Esophagus muscularis mucosa (tissue), 4 donors: ENCODE measurements at regions not wholly inside any gene's neighbourhood (a gene's known extent, or its start where the extent isn't known, plus 50 kb on each side); places are given as distances from the start of the nearest gene placed in this dataset.

Experiments
- DNase-seq: peaks from one replicate; pipeline ENCODE4 v3.0.0-alpha.2; 2017; ENCODE audit errors: extremely low spot score
- H3K27ac ChIP-seq, 4 donors: fragments of 200-600 bp; sonication (generic); replicated peaks in 1 of 4; 1 replicate in 3 of 4; 2 replicates in 1 of 4; pipeline ENCODE4 v1.5.1; 2016 to 2019; ENCODE audit warnings: mild to moderate bottlenecking in 1 of 4
- H3K27me3 ChIP-seq, 4 donors: fragments of 200-600 bp; sonication (generic); one replicate each; pipeline versions ENCODE4 v1.5.1 to v1.6.0; 2016 to 2019
- H3K36me3 ChIP-seq, 4 donors: fragments of 200-600 bp; sonication (generic); one replicate each; pipeline ENCODE4 v1.5.1; 2016 to 2019
- H3K4me1 ChIP-seq, 4 donors: fragments of 200-600 bp; sonication (generic); one replicate each; pipeline ENCODE4 v1.5.1; 2016 to 2019
- H3K4me3 ChIP-seq, 4 donors: fragments of 200-600 bp; sonication (generic); 1 replicate in 2 of 4; 2 replicates in 2 of 4; pipeline ENCODE4 v1.5.1; 2016 to 2019; ENCODE audit warnings: mild to moderate bottlenecking in 4 of 4, moderate library complexity in 1 of 4
- H3K9me3 ChIP-seq, 4 donors: fragments of 200-600 bp; sonication (generic); 1 replicate in 3 of 4; 2 replicates in 1 of 4; pipeline ENCODE4 v1.5.1; 2016 to 2019
- EP300 ChIP-seq: sonication (generic); formaldehyde crosslinking; IDR thresholded peaks from one replicate; pipeline ENCODE4 v1.6.1; 2017; ENCODE audit warnings: antibody characterized with exemption
- POLR2A ChIP-seq: fragments of 450-650 bp; IDR thresholded peaks from one replicate; pipeline ENCODE4 v1.6.1; 2017; ENCODE audit warnings: antibody characterized with exemption, moderate library complexity, mild to moderate bottlenecking, low read depth
- POLR2AphosphoS5 ChIP-seq, 2 donors: sonication (generic); formaldehyde crosslinking; IDR thresholded peaks; one replicate each; pipeline ENCODE4 v1.6.1; 2017; ENCODE audit warnings: antibody characterized with exemption in 2 of 2
- WGBS: methylation state at CpG from one replicate; pipeline ENCODE4 v1.1.5; 2018; 5-methylcytosine and 5-hydroxymethylcytosine counted together
- intact Hi-C: fragments of 100-400 bp; cut with DNase I; formaldehyde crosslinking; loops from one replicate; pipeline ENCODE4 v1.15.1; 2023
- TF ChIP-seq, protein P1 (sequence below), 3 experiments: fragments of 200-600 bp in 2 of 3; fragments of 450-650 bp in 1 of 3; sonication (generic) in 2 of 3; IDR thresholded peaks; one replicate each; pipeline ENCODE4 v1.5.1; 2017 to 2019; ENCODE audit warnings: antibody characterized with exemption in 3 of 3, mild to moderate bottlenecking in 2 of 3, moderate library complexity in 1 of 3

DNA sequence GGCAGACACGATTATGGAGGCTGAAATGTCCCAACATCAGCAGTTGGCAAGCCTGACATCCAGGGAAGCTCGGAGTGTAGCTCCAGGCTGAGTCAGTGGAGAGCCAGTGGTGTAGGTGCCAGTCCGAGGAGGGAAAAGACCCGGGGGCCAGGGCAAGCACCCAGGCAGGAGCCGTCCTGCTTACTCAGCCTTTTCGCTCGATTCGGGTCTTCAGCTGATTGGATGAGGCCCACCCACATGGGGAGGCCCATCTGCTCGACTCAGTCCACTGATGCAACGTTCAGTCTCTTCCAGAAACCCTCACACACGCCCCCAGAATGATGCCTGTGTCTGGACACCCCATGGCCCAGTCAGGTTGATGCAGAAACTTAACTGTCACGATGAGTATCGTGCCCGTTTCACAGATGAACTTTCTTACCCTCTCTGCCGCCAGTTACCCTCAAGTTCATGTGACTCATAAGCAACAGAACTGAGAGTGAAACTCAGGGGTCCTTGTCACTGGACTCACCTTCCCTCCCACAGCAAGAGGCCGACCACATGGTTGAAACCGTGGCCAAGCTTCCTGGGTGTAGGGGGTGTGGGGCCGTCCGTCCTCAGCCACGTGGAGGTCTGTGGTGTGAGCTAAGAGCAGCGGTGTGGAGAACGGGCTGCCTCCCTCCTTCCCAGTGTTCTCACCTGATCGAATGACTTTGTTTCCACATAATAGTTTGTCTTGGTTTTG is 197.4 kb upstream of the HDAC4 start:
- 90% methylated on average over 23 of the region's 23 CpGs for WGBS
- Histone ChIP-seq H3K4me1 (no peaks in the 10 kb centered on the region), H3K4me3 (no peak overlapping the region), H3K36me3 (no peaks in the 10 kb centered on the region), H3K27me3 (no peaks in the 10 kb centered on the region), H3K9me3 (no peaks in the 10 kb centered on the region), H3K27ac (no peak overlapping the region)
- TF ChIP-seq, protein P1, sequence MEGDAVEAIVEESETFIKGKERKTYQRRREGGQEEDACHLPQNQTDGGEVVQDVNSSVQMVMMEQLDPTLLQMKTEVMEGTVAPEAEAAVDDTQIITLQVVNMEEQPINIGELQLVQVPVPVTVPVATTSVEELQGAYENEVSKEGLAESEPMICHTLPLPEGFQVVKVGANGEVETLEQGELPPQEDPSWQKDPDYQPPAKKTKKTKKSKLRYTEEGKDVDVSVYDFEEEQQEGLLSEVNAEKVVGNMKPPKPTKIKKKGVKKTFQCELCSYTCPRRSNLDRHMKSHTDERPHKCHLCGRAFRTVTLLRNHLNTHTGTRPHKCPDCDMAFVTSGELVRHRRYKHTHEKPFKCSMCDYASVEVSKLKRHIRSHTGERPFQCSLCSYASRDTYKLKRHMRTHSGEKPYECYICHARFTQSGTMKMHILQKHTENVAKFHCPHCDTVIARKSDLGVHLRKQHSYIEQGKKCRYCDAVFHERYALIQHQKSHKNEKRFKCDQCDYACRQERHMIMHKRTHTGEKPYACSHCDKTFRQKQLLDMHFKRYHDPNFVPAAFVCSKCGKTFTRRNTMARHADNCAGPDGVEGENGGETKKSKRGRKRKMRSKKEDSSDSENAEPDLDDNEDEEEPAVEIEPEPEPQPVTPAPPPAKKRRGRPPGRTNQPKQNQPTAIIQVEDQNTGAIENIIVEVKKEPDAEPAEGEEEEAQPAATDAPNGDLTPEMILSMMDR (IDR thresholded peaks at IDR 0.05): no peak
- no peak for TF ChIP-seq POLR2A
- TF ChIP-seq POLR2AphosphoS5 (IDR thresholded peaks at IDR 0.05): no peak
- intact Hi-C loops: no loop called here
- DNase-seq: no peak

DNA sequence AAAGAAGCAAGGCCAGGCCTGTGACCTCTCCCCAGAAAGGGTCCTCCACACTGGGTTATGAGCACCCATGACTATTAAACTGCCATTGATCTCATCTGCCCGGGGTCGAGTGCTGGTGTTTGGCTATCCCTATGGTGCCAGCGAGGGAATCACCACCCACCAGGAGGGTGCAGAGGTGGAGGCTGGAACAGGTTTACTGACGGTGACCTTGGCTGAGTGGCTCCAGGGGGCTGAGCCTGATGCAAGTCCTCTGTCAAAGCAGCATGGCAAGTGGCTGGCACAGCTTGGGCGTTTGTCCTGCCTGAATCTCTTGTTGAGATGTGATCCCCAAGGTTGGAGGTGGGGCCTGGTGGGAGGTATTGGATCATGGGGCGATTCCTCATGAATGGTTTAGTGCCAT is 196.4 kb upstream of the HDAC4 start:
- H3K27me3 ChIP-seq: no peaks in the 10 kb centered on the region
- no peaks in the 10 kb centered on the region for H3K4me1 ChIP-seq
- WGBS: 92% methylated on average over 2 of the region's 6 CpGs
- TF ChIP-seq, protein P1 (IDR thresholded peaks at IDR 0.05): no peak
- TF ChIP-seq EP300 (no peak), POLR2AphosphoS5 (IDR thresholded peaks at IDR 0.05) (no peak), POLR2A (no peak)
- intact Hi-C loops: no loop called here
- H3K27ac ChIP-seq: no peak overlapping the region
- H3K9me3 ChIP-seq: no peaks in the 10 kb centered on the region
- no peaks in the 10 kb centered on the region for H3K36me3 ChIP-seq
- no peak overlapping the region for H3K4me3 ChIP-seq
- no peak for DNase-seq

DNA sequence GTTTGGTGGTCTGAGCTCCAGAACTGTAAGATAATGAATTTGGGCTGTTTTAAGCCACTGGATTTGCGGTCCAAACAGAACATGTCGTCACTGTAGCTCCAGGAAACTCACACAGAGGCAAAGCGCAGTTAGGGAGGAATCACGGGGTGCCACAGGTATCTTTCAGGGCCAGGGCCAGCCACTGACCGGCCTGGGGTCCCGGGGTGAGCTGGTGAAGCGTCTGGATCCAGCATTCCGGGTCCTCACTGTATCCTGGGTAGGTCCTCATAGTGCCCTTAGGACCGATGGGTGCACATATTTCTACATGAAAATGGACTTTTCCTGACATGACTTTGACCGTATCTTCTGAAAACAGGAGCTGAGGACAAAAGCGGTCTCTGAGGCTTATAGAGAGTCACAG is 196.0 kb upstream of the HDAC4 start:
- no peak for DNase-seq

DNA sequence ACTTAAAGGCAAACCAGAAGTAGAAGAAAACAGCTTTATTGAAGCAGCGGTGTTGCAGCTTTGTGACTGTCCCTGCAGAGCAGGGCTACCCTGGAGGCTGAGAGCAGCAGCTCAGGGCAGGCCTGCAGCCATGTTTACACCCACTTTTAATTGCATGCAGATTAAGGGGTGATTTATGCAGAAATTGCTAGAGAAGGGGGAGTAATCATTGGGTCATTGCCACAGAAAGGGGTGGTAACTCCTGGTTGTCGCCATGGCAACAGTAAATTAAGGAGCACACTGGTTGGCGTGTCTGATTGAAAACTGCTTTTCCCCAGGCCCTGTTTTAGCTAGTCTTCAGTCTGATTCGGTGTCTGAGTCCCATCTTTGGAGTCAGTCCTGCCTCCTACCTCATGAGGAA is 195.4 kb upstream of the HDAC4 start:
- no peak overlapping the region for H3K27ac ChIP-seq
- no peak overlapping the region for H3K4me3 ChIP-seq
- no peaks in the 10 kb centered on the region for H3K36me3 ChIP-seq
- no peaks in the 10 kb centered on the region for H3K27me3 ChIP-seq
- intact Hi-C loops: no loop called here
- 94% methylated on average over 4 of the region's 4 CpGs for WGBS
- H3K4me1 ChIP-seq: no peaks in the 10 kb centered on the region
- H3K9me3 ChIP-seq: no peaks in the 10 kb centered on the region
- TF ChIP-seq, protein P1 (IDR thresholded peaks at IDR 0.05): no peak
- TF ChIP-seq EP300: no peak
- no peak for TF ChIP-seq POLR2AphosphoS5 (IDR thresholded peaks at IDR 0.05)
- TF ChIP-seq POLR2A: no peak
- DNase-seq: no peak

More for the DNA sequence above, 196.0 kb upstream of the HDAC4 start:
- Histone ChIP-seq H3K27me3 (no peaks in the 10 kb centered on the region), H3K36me3 (no peaks in the 10 kb centered on the region), H3K9me3 (no peaks in the 10 kb centered on the region), H3K27ac (no peak overlapping the region), H3K4me3 (no peak overlapping the region), H3K4me1 (no peaks in the 10 kb centered on the region)
- WGBS: 94% methylated on average over 11 of the region's 11 CpGs
- TF ChIP-seq EP300: no peak
- TF ChIP-seq, protein P1 (IDR thresholded peaks at IDR 0.05): no peak
- no peak for TF ChIP-seq POLR2AphosphoS5 (IDR thresholded peaks at IDR 0.05)
- no peak for TF ChIP-seq POLR2A
- intact Hi-C loops: no loop called here

DNA sequence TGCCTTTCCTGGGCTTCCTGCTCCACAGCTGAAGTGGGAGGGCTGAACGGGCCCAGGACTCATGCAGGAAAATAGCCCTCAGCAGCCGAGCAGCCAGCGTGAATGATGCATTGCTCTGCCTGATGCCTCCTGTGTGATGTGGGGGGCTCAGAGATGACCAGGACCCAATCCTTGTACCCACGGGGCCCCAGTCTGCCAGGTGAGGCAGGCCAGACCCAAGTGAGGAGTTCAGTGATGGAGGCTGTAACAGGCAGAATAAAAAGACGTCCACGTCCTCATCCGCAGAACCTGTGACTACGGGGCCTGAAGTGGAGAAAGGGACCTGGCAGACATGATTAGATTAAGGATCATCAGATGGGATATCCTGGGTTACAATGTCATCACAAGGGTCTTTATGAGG is 194.9 kb upstream of the HDAC4 start:
- TF ChIP-seq, protein P1 (IDR thresholded peaks at IDR 0.05): no peak
- TF ChIP-seq POLR2AphosphoS5 (IDR thresholded peaks at IDR 0.05) (no peak), EP300 (no peak), POLR2A (no peak)
- Histone ChIP-seq H3K9me3 (no peaks in the 10 kb centered on the region), H3K4me3 (no peak overlapping the region), H3K36me3 (no peaks in the 10 kb centered on the region), H3K4me1 (no peaks in the 10 kb centered on the region), H3K27me3 (no peaks in the 10 kb centered on the region), H3K27ac (no peak overlapping the region)
- intact Hi-C loops: no loop called here
- no peak for DNase-seq
- 92% methylated on average over 8 of the region's 8 CpGs for WGBS
